Right atrium auricular region (tissue), 2 donors: ENCODE measurements at regions not wholly inside any gene's neighbourhood (a gene's known extent, or its start where the extent isn't known, plus 50 kb on each side); places are given as distances from the start of the nearest gene placed in this dataset.
A peak's percentile ranks its signal among the peaks of the same experiment; 100 is the strongest.

Source experiments
- DNase-seq: peaks from one replicate; pipeline ENCODE4 v3.0.0-alpha.2; 2019; ENCODE audit warnings: low spot score
- H3K27ac ChIP-seq, 2 donors: fragments of 200-600 bp; sonication (generic); 1 replicate in 1 of 2; 2 replicates in 1 of 2; pipeline ENCODE4 v1.5.1; 2016 to 2019
- H3K27me3 ChIP-seq, 2 donors: fragments of 200-600 bp; sonication (generic); one replicate each; pipeline versions ENCODE4 v1.5.1 to v1.6.0; 2017 to 2019
- H3K36me3 ChIP-seq: fragments of 200-600 bp; sonication (generic); one replicate; pipeline ENCODE4 v1.5.1; 2016
- H3K4me1 ChIP-seq, 2 donors: fragments of 200-600 bp; sonication (generic); one replicate each; pipeline versions ENCODE4 v1.5.1 to v1.6.0; 2017 to 2019
- H3K4me3 ChIP-seq, 2 donors: fragments of 200-600 bp; sonication (generic); 1 replicate in 1 of 2; 2 replicates in 1 of 2; pipeline ENCODE4 v1.5.1; 2017 to 2019; ENCODE audit warnings: mild to moderate bottlenecking in 1 of 2, moderate library complexity in 1 of 2
- H3K9me3 ChIP-seq, 2 donors: fragments of 200-600 bp; sonication (generic); one replicate each; pipeline ENCODE4 v1.5.1; 2019
- TF ChIP-seq, protein P1 (sequence below), 2 donors: fragments of 200-600 bp; sonication (generic); IDR thresholded peaks; one replicate each; pipeline ENCODE4 v1.5.1; 2019; ENCODE audit warnings: antibody characterized with exemption in 2 of 2

GRCh38 chr14:53741479-53742232, 215.0 kb downstream of the BMP4 start:
- TF ChIP-seq, protein P1, sequence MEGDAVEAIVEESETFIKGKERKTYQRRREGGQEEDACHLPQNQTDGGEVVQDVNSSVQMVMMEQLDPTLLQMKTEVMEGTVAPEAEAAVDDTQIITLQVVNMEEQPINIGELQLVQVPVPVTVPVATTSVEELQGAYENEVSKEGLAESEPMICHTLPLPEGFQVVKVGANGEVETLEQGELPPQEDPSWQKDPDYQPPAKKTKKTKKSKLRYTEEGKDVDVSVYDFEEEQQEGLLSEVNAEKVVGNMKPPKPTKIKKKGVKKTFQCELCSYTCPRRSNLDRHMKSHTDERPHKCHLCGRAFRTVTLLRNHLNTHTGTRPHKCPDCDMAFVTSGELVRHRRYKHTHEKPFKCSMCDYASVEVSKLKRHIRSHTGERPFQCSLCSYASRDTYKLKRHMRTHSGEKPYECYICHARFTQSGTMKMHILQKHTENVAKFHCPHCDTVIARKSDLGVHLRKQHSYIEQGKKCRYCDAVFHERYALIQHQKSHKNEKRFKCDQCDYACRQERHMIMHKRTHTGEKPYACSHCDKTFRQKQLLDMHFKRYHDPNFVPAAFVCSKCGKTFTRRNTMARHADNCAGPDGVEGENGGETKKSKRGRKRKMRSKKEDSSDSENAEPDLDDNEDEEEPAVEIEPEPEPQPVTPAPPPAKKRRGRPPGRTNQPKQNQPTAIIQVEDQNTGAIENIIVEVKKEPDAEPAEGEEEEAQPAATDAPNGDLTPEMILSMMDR (IDR thresholded peaks at IDR 0.05) = no peak
- H3K9me3 ChIP-seq = no peaks in the 10 kb centered on the region
- H3K4me1 ChIP-seq = no peaks in the 10 kb centered on the region
- no peak for DNase-seq
- H3K27ac ChIP-seq = no peak overlapping the region
- H3K4me3 ChIP-seq = no peak overlapping the region
- no peaks in the 10 kb centered on the region for H3K27me3 ChIP-seq
- no peaks in the 10 kb centered on the region for H3K36me3 ChIP-seq

GRCh38 chr14:53740570-53740969, 216.1 kb downstream of the BMP4 start:
- no peak overlapping the region for H3K27ac ChIP-seq
- DNase-seq = no peak
- no peaks in the 10 kb centered on the region for H3K36me3 ChIP-seq
- no peaks in the 10 kb centered on the region for H3K4me1 ChIP-seq
- no peaks in the 10 kb centered on the region for H3K9me3 ChIP-seq
- H3K4me3 ChIP-seq = no peak overlapping the region
- TF ChIP-seq, protein P1 (IDR thresholded peaks at IDR 0.05) = no peak
- no peaks in the 10 kb centered on the region for H3K27me3 ChIP-seq

- no peak overlapping the region for H3K4me3 ChIP-seq
- no peaks in the 10 kb centered on the region for H3K27me3 ChIP-seq
- H3K27ac ChIP-seq = no peak overlapping the region
- no peak for DNase-seq
- TF ChIP-seq, protein P1 (IDR thresholded peaks at IDR 0.05) = no peak
- no peaks in the 10 kb centered on the region for H3K9me3 ChIP-seq
- no peaks in the 10 kb centered on the region for H3K36me3 ChIP-seq
- no peaks in the 10 kb centered on the region for H3K4me1 ChIP-seq
Observed at GRCh38 chr14:53735916-53736315, 220.7 kb downstream of the BMP4 start.

GRCh38 chr14:53723221-53723620, 233.4 kb downstream of the BMP4 start:
- TF ChIP-seq, protein P1 (IDR thresholded peaks at IDR 0.05) = no peak
- no peak overlapping the region for H3K4me3 ChIP-seq
- no peaks in the 10 kb centered on the region for H3K27me3 ChIP-seq
- H3K4me1 ChIP-seq = no peaks in the 10 kb centered on the region
- peaks cover 0 to 9% of the 10 kb centered on the region in 2 donors for H3K9me3 ChIP-seq
- no peak overlapping the region for H3K27ac ChIP-seq
- DNase-seq = no peak
- H3K36me3 ChIP-seq = no peaks in the 10 kb centered on the region

DNA sequence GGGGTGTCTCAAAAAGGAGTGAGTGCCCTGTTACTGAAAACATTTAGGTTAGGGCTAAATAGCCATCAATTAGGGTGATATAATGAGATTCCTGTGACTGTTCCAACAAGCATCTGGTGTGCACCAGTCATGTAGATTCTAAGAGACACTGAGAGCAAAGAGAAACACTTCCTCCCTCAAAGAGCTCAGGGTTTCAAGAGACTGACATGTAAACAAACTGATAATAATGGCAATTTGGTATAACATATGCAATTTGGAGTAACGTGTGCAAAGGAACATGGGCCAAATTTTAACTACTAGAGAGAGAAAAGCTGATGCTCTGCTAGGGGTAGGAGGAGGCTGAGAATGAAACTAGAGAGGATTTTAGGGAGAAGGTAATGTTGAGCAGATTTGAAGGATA, 237.1 kb downstream of the BMP4 start:
- TF ChIP-seq, protein P1 (IDR thresholded peaks at IDR 0.05) = no peak
- peaks cover 0 to 9% of the 10 kb centered on the region in 2 donors for H3K9me3 ChIP-seq
- H3K36me3 ChIP-seq = no peaks in the 10 kb centered on the region
- H3K4me3 ChIP-seq = no peak overlapping the region
- H3K27ac ChIP-seq = no peak overlapping the region
- no peaks in the 10 kb centered on the region for H3K27me3 ChIP-seq
- H3K4me1 ChIP-seq = peaks cover 0 to 14% of the 10 kb centered on the region in 2 donors
- no peak for DNase-seq

DNA sequence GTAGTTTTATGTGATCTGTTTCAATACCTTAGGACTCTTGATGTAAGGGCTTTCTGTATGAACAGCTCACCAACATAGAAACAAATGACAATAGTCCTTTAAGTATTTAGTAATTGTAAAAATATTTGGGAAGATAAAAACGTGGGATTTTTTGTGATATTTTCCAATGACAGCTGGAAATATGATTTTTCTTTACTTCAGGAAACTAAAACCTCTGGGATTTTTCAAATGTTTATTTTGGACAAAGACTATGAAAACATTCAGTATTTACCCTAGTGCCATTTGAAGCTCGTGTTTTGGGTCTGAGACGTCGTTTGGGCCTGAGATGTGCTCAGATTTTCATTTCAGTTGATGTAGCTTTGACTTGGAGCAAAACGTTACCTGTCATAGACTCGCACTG, 240.0 kb downstream of the BMP4 start:
- TF ChIP-seq, protein P1 (IDR thresholded peaks at IDR 0.05) = no peak
- Histone ChIP-seq H3K27me3 (no peaks in the 10 kb centered on the region), H3K4me3 (no peak overlapping the region), H3K4me1 (peaks cover 0 to 15% of the 10 kb centered on the region in 2 donors), H3K27ac (peak overlapping the region; percentile 7 to 34), H3K9me3 (peaks cover 0 to 3% of the 10 kb centered on the region in 2 donors), H3K36me3 (no peaks in the 10 kb centered on the region)
- no peak for DNase-seq
